GM19395 (cell line): ENCODE measurements at regions not wholly inside any gene's neighbourhood (a gene's known extent, or its start where the extent isn't known, plus 50 kb on each side); places are given as distances from the start of the nearest gene placed in this dataset.

Experiments used
- ATAC-seq: cut with Tn5 transposase; IDR thresholded peaks from one replicate; pipeline ENCODE4 v1.9.1; 2021; ENCODE audit warnings: mild to moderate bottlenecking, moderate library complexity; ENCODE audit not compliant: unreplicated experiment

GRCh38 chr9:99607842-99608448 lies 213.7 kb upstream of the NR4A3 start:
- ATAC-seq, result no peak

GRCh38 chr9:99614341-99614740 lies 207.3 kb upstream of the NR4A3 start:
- ATAC-seq, result no peak

GRCh38 chr9:99621040-99621439 lies 200.6 kb upstream of the NR4A3 start:
- no peak for ATAC-seq

GRCh38 chr9:99622679-99623078 lies 199.0 kb upstream of the NR4A3 start:
- no peak for ATAC-seq

GRCh38 chr9:99623780-99624364 lies 197.8 kb upstream of the NR4A3 start:
- ATAC-seq, result no peak

GRCh38 chr9:99624499-99625233 lies 197.0 kb upstream of the NR4A3 start:
- no peak for ATAC-seq

GRCh38 chr9:99626426-99626825 lies 195.3 kb upstream of the NR4A3 start:
- no peak for ATAC-seq

- ATAC-seq, result no peak
These were observed 193.4 kb upstream of the NR4A3 start for GRCh38 chr9:99628285-99628684.

GRCh38 chr9:99628849-99629620 lies 192.7 kb upstream of the NR4A3 start:
- no peak for ATAC-seq

GRCh38 chr9:99632349-99633038 lies 189.2 kb upstream of the NR4A3 start:
- ATAC-seq, result no peak

GRCh38 chr9:99633265-99633664 lies 188.4 kb upstream of the NR4A3 start:
- no peak for ATAC-seq

GRCh38 chr9:99634186-99634585 lies 187.5 kb upstream of the NR4A3 start:
- ATAC-seq, result no peak

- no peak for ATAC-seq
These were observed 186.7 kb upstream of the NR4A3 start for GRCh38 chr9:99635032-99635431.

- no peak for ATAC-seq
These were observed 184.0 kb upstream of the NR4A3 start for GRCh38 chr9:99637641-99638040.

- no peak for ATAC-seq
These were observed 182.7 kb upstream of the NR4A3 start for GRCh38 chr9:99638971-99639370.

- ATAC-seq, result no peak
These were observed 174.1 kb upstream of the NR4A3 start for GRCh38 chr9:99647604-99648003.

- ATAC-seq, result no peak
These were observed 171.4 kb upstream of the NR4A3 start for GRCh38 chr9:99650187-99650874.

- ATAC-seq, result peak; percentile 93
These were observed 161.5 kb upstream of the NR4A3 start for GRCh38 chr9:99660191-99660636.

GRCh38 chr9:99663297-99663696 lies 158.4 kb upstream of the NR4A3 start:
- no peak for ATAC-seq

GRCh38 chr9:99663856-99664255 lies 157.8 kb upstream of the NR4A3 start:
- no peak for ATAC-seq
